Hippocampal formation (tissue), 2 donors: ENCODE measurements at regions not wholly inside any gene's neighbourhood (a gene's known extent, or its start where the extent isn't known, plus 50 kb on each side); places are given as distances from the start of the nearest gene placed in this dataset.

Experiments
- DNase-seq, 2 donors: peaks; one replicate each; lab custom pipeline; 2025; lab: John Stamatoyannopoulos, UW

DNA sequence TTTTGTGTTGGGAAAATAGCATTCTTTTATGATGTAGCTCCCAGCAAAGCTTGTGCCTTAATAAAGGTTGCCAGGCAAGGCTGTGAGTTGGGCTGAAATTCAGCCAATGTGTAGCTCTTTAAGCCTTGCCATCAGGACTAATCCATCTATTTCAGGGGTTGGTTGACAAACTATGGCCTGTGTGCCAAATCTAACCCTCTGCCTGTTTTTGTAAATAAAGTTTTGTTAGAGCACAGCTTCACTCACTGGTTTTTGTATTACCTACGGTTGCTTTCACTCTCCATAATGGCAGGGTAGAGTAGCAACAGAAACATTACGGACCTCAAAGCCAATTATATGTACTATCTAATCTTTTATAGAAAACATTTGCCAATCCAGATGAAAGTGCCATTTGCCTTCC, 638.1 kb upstream of the POT1 start:
- DNase-seq = no peak

DNA sequence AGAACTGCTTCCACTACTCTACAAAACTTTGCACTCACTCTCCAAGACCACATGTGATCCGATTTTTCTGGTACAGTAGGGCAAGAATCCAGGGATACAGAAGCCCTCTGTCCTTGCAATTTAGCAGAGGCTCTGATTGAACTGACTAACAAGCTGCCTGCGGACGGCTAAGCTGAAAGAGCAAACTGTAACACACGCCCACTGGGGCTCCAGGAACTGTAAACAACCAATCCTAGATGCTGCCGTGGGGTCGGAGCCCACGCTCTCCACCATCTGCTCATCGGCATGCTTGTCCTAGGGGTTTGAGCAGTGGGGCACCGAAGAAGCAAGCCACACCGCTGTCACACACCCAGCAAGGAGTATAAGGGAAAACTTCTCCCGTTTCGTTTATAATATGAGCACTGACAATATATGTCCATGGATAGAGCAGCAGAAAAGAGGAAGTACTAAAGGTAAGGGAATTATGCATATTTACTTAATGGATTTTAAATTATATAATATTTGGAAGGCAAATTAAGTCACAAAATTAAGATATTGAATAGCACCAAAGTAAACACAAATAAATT, 634.4 kb upstream of the POT1 start:
- DNase-seq = no peak

DNA sequence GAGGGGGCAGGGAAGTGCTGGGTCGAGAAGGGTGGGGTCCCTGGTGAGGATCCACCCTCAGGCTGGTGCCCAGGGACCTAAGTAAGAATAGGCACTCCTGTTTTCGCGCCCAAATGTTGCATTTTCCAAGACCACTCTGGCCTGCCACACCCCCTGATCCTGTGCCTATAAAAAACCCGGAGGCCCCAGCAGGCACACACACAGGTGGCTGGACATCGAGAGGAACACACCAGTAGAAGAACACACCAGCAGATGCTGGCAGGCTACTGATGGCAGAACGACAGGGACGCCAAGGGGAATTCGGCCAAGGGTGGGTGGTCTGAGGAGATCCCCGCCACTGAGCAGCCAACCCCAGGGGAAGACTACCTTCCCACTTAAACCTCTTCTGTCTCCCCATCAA, 633.9 kb upstream of the POT1 start:
- DNase-seq = no peak

DNA sequence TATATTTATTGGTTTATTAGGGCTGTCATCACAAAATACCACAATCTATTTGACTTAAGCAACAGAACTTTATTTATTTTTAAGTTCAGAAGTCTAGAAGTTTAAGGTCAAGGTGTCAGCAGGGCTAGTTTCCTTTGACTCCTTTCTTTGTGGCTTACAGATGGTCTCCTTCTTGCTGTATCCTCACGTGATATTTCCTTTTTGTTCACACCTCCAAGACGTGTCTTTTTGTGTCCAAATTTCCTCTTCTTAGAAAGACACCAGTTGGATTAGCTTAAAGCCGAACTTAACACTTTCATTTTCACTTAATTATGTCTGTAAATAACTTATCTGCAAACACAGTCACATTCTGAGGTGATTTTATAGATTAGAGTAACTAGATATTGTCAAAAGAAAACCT, 631.4 kb upstream of the POT1 start:
- no peak for DNase-seq

DNA sequence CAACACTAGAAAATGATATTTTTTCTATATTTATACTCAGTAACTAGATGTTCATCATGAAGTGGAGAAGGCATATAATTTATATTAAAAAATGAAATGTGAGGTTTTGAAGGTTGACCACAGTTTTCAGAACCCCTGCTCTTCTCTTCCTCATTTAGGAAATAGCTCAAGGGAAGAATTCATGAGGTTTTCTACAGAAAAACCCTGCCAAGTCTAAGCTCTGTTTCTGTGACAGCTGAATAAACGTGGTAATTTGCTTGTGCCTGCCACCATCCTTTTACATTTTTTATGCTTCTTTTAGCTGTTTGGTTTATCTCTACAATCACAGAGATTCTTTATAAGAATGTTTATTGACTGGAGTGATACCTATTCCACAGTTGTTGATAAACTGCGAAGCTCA, 630.3 kb upstream of the POT1 start:
- no peak for DNase-seq

DNA sequence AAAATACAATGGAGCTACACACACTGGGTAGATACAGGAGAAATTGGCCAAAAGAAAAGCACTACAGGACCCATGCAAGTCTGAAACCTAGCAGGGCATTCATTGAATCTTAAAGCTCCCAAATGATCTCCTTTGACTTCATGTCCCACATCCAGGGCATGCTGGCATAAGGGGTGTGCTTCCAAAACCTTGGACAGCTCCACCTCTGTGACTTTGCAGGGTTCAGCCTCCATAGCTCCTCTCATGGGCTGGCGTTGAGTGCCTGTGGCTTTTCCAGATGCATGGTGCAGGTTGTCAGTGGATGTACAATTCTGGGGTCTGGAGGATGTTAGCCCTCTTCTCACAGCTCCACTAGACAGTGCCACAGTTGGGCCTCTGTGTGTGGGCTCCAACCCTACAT, 626.3 kb upstream of the POT1 start:
- no peak for DNase-seq

DNA sequence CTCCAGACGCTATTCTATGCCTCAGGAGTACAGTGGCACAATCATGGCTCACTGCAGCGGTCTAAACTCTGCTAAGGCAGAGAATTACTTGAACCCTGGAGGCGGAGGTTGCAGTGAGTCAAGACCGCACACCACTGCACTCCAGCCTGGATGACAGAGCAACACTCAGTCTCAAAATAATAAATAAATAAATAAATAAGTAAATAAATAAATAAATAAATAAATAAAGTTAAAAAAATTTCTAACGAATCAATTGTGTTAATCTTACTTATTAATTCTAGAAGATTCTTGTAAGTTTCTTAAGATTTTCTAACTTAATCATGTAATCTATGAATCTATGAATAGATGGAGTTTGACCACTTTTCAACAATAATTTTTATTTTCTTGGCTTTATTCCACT, 621.4 kb upstream of the POT1 start:
- no peak for DNase-seq

DNA sequence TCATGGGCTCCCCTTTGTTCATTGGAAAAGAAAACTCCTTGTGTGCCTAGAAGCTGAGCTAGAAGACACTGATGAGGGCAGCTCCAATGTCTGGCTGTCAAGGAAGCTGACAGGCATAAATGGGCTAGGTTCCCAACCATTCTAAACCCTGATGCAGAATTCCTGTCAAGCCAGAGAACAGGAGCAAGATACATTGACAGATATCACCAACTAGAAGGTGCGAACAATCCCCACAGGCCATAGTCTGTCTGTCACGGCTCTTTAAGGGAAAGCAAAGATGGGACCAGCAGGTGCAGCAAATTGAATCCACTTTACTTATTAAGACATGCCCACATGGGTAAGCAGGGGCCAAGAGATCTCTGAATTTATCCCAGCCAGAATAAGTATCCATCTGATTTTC, 617.9 kb upstream of the POT1 start:
- DNase-seq = no peak

DNA sequence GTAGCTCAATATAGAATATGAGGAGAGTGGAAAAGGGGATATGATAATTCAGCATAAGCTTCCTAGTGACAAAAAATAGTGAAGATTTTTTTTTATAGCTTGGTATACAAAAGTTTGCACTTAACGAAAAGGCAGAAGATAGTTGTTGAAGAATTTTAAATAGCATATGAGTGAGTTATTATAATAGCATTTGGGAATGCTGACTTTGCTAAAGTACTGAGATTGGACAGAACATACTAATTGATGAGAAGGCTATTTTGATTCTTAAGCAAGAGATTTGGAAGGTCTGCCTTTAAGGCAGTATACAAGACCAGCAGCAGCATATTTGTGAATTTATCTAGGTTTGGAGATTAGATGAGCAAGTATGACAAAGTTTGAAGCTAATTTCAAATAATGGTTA, 600.9 kb upstream of the POT1 start:
- DNase-seq = no peak

DNA sequence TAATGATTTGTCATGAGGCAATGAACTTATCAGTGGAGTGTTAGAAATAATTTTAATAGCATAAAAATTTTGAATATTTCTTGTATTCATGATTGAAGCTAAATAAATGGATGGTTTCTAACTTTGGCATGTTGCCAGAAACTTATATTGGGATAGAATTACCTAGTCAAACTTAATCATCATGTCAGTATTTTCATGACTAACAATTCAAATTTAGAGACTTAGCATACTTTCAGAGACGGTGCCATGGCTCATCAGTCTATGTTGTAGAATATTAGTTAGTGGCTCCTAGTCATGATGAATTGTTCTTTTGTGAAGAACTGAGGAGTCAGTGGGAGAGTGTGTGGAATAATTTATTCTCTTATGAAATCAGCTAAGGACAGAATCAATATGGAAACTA, 599.6 kb upstream of the POT1 start:
- no peak for DNase-seq

DNA sequence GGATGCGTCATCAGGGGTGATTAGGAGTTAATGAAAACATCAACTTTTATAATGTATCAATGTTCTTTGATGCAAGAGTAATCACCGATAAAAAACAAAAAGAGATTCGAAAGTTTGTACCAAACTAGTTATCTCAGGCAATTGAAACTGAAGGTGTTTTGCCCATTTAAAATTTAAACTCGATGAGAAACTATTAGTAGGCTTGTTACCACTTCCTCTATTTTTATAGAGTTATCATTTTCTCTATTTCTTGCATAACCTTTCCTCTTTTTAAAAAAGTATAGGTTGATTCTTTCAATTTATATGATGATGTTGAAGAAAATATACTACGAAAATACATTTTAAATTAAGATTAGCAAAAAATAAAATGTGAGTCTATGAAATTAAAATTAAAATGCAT, 597.3 kb upstream of the POT1 start:
- no peak for DNase-seq

DNA sequence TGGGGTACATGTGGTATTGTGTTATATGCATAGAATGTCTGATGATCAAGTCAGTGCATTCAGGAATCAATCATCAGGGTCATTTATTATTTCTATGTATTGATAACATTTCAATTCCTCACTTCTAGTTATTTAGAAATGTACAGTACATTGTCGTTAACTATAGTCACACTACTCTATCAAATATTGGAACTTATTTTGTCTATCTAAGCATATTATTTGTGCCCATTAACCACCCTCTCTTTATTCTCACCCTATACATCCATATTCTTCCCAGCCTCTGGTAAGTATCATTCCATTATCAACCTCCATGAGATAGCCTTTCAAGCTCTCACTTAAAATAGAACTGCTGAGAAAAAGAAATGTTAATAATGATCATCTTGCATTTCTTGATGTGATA, 596.5 kb upstream of the POT1 start:
- DNase-seq = no peak

DNA sequence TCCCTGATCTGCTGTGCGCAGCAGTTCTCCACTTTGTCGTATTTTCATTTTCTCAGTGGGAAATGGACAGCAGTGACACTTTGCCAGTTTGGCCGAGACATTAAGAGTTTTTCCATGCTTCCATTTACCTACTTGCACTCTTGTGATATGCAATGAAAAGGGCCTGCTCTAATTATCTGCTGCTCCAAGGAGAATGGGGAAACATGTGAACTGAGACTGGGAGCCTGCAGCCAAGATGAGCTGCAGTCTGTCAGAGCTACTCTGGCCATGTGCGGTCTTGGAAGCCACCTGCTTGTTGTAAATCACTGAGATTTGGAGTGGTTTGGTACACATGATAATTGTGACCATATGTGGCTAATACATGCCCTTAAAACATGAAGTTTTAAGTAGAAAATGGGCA, 586.6 kb upstream of the POT1 start:
- DNase-seq = no peak

DNA sequence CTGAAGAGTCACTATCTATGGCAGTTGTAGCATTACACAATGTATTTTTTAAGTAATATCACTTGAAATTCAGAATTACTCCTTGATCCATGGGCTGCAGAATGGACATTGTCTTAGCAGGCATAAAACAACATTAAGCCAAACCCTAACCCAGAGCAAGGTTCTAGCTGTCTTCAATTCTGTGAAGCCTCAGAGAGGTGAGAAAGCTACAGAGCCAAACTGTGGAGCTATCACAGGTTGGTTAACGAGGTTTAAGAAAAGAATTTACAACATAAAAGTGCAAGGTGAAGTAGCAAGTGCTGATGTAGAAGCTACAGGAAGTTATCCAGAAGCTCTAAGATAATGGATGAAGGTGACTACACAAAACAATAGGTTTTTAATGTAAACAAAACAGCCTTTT, 582.7 kb upstream of the POT1 start:
- DNase-seq = no peak

DNA sequence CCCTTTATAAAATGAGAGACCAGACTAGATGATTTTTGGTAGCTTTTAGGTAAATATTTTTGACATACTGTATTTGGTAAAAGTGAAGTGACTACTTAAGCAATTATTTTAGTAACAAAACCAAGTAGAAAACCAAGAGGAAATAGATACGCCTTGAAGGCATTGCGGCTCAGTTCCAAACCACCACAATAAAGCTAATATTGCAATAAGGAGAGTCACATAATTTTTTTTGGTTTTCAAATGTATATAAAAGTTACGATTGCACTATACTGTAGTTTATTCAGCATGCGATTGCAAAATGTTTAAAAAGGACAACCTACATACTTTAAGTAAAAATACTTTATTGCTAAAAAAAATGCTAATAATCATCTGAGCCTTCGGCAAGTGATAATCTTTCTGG, 581.7 kb upstream of the POT1 start:
- no peak for DNase-seq

DNA sequence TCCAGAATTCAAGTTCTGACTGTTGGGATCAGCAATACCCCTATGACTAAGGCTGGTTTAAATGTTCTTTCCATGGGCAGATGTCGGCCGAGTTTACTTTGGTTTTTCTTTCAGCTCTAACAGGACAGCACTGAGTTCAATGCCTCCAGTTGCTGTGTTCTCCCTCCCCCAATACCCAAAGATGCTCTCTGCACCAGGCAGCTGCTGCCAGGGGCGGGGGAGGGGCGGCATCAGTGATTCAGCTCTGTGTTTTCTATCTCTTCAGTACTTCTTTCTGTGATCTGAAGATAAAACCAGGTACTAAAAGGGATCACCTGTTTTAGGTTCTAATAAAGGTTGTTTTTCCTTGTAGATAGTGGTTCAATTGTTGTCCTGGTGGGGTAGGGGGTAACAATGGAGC, 576.7 kb upstream of the POT1 start:
- DNase-seq = no peak

DNA sequence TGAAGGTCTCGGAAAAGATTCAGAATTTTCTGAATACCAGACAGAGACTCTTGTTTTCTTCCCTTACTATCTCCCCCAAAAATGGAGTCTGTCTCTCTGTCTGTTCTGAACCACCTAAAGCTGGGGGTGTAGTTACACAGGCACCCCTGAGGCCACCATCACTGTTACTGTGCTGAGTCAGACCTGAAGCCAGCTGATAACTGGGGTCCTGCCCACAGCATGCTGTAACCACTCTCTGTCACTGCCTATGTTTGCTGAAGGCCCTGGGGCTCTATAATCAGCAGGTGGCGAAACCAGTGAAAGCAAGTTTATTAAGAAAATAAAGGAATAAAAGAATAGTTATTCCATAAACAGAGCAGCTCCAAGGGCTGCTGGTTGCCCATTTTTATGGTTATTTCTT, 575.2 kb upstream of the POT1 start:
- no peak for DNase-seq

DNA sequence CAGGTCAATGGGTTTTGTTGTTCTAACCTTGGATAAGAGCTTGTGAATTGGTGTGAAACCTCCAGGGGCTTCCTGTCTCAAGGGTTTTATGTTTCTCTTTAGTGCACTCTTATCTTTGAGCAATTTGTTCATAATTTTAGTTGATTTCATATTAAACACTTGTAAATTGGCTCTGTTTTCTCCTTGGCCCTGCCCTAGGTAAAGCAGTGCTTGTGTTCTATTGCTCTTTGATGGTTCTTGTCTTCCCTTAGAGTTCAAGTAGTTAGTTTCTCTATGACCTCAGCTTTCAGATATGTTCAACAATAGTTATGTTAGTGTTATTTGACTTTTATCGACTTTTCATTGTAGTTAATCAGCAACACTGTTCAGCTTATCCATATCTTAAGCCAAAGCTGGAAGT, 566.4 kb upstream of the POT1 start:
- no peak for DNase-seq

DNA sequence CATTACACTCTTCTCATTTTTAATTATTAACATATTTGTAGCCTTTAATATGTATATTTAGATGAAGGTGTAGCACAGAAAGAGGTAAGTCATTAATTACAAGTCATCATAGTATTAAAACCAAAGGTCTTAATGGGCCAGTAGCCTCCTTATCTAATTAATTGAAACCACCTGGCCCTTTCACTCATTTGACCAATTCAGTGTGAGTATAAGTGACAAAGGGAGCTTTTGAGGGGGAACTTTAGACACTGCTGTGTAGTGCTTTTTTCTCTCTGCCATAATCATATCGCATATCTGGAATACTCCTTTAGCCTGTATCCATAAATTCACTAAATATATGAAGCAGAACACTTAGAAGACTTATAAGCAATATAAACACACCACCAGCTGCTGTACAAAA, 562.9 kb upstream of the POT1 start:
- DNase-seq = no peak

DNA sequence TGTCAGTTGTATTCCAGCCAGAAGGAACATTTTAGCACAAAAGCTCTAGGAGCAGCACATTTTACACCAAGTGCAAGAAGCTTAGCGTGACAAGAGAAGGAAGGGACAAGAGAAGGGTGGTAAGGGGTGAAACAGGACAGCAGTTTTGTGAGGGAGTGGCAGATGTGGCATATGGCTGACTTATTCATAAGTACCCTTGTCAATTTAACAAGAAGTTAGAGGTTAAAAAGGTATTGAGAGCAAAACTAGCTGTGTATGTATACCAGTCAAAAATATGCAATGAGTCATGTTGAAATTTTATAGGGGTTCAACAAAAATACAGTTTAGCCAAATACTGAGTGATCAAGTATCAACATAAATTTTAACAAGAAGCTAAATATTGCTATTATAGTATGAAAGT, 561.5 kb upstream of the POT1 start:
- no peak for DNase-seq

DNA sequence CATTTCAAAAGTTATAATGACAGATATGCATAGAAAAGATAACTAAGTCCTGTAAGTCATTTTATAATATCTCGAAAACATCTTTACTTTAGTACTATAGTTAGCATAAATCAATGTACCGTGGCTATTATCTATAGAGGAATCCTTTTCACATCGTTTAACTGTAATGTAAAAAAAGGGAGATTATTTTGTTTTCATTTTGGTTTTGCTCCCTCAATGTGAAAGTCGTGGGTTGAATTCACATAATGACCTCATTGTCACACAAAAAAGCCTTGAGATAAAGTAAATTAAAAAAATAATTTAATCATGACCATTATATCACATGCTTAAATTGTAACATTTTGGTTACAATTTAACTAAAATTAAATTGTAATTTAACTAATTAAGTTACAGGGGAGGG, 560.5 kb upstream of the POT1 start:
- DNase-seq = no peak

DNA sequence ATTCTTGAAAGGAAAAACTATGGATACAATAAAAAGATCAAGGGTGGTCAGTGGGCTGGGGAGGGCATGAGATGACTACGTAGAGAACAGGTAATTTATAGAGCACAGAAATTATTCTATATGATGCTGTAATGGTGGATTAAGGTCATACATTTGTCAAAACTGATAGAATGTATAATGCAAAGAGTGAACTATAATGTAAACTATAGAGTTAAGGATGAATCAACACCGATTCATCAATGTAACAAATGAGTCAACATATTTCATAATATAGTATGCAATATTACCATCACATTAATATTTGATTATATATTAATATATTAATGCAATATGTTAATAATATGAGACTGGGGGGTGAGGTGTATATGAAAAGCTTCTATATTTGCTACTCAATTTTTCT, 555.6 kb upstream of the POT1 start:
- no peak for DNase-seq

DNA sequence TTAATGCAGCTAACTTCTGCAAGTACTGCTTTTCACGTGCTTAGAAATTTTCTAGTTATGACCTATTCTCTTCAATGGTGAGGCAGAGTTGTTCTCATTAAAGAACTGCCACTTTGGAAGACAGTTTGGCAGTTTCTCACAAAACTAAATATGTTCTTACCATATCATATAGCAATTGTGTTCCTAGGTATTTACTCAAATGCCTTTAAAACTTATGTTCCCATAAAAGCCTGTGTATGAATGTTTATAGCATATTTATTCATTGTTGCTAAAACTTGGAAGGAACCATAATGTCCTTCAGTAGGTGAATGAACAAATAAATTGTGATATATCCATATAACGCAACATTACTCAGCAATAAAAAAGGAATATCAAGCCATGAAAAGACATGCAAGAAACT, 555.1 kb upstream of the POT1 start:
- no peak for DNase-seq

DNA sequence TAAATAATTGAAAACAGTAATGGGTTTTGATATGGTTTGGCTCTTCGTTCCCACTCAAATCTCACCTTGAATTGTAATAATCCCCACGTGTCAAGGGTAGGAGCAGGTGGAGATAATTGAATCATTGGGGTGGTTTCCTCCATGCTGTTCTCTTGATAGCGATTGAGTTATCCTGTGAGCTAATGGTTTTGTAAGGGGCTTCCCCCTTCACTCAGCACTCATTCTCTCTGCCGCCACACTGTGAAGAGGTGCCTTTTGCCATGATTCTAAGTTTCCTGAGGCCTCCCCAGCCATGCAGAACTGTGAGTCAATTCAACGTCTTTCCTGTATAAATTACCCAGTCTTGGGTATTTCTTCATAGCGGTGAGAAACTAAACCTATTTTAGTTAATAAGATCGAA, 551.7 kb upstream of the POT1 start:
- DNase-seq = no peak

DNA sequence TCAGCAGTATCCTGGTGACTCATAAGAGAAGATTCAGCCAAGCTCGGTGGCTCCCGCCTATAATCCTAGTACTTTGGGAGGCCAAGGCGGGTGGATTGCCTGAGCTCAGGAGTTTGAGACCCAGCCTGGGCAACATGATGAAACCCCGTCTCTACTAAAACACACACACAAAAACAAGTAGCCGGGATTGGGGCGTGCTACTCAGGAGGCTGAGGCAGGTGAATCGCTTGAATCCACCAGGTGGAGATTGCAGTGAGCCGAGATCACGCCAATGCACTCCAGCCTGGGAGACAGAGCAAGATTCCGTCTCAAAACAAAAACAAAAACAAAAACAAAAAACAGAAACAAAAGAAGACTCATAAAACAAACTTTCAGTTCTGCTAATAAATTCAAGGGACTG, 551.1 kb upstream of the POT1 start:
- DNase-seq = no peak
